8988T (cell line): ENCODE measurements at regions not wholly inside any gene's neighbourhood (a gene's known extent, or its start where the extent isn't known, plus 50 kb on each side); places are given as distances from the start of the nearest gene placed in this dataset.
"Not testable (repeated sequence)": the region's sequence is repeated elsewhere in the genome, so short reads cannot be mapped to it uniquely, and the experiment has no call there.

Experiments used
- DNase-seq: peaks from one replicate; pipeline ENCODE4 v3.0.0; 2011

GRCh38 chr9:103427696-103428095, 432.6 kb downstream of the CYLC2 start:
- no peak for DNase-seq

- no peak for DNase-seq
These were observed 435.3 kb downstream of the CYLC2 start for GRCh38 chr9:103430469-103430868.

GRCh38 chr9:103431809-103432208, 436.7 kb downstream of the CYLC2 start:
- DNase-seq: no peak

GRCh38 chr9:103444176-103444575, 449.0 kb downstream of the CYLC2 start:
- no peak for DNase-seq

- DNase-seq: no peak
These were observed 463.7 kb downstream of the CYLC2 start for GRCh38 chr9:103458826-103459225.

- DNase-seq: no peak
These were observed 476.1 kb downstream of the CYLC2 start for GRCh38 chr9:103471241-103471640.

- no peak for DNase-seq
These were observed 479.0 kb downstream of the CYLC2 start for GRCh38 chr9:103474156-103474555.

- no peak for DNase-seq
These were observed 488.5 kb downstream of the CYLC2 start for GRCh38 chr9:103483471-103484096.

- no peak for DNase-seq
These were observed 490.0 kb downstream of the CYLC2 start for GRCh38 chr9:103485138-103485537.

- no peak for DNase-seq
These were observed 519.6 kb downstream of the CYLC2 start for GRCh38 chr9:103514767-103515166.

GRCh38 chr9:103522409-103522808, 527.3 kb downstream of the CYLC2 start:
- DNase-seq: no peak

- DNase-seq: no peak
These were observed 535.8 kb downstream of the CYLC2 start for GRCh38 chr9:103530934-103531333.

- no peak for DNase-seq
These were observed 538.2 kb downstream of the CYLC2 start for GRCh38 chr9:103533318-103533717.

GRCh38 chr9:103537426-103537825, 542.3 kb downstream of the CYLC2 start:
- DNase-seq: no peak

- DNase-seq: no peak
These were observed 548.8 kb upstream of the SMC2 start for GRCh38 chr9:103545260-103545659.

GRCh38 chr9:103552712-103553111, 541.4 kb upstream of the SMC2 start:
- DNase-seq: no peak

GRCh38 chr9:103574056-103574455, 520.1 kb upstream of the SMC2 start:
- no peak for DNase-seq

- no peak for DNase-seq
These were observed 507.4 kb upstream of the SMC2 start for GRCh38 chr9:103586721-103587120.

- no peak for DNase-seq
These were observed 492.8 kb upstream of the SMC2 start for GRCh38 chr9:103601287-103601686.

- not testable (repeated sequence) for DNase-seq
These were observed 482.2 kb upstream of the SMC2 start for GRCh38 chr9:103611950-103612349.

GRCh38 chr9:103615994-103616393, 478.1 kb upstream of the SMC2 start:
- DNase-seq: no peak

- DNase-seq: no peak
These were observed 477.1 kb upstream of the SMC2 start for GRCh38 chr9:103617046-103617445.

- no peak for DNase-seq
These were observed 468.8 kb upstream of the SMC2 start for GRCh38 chr9:103625161-103625804.

GRCh38 chr9:103627731-103628130, 466.4 kb upstream of the SMC2 start:
- DNase-seq: no peak

- no peak for DNase-seq
These were observed 445.0 kb upstream of the SMC2 start for GRCh38 chr9:103649086-103649485.
